ENCODE measurements at regions not wholly inside any gene's neighbourhood (a gene's known extent, or its start where the extent isn't known, plus 50 kb on each side); places are given as distances from the start of the nearest gene placed in this dataset.
"Not testable (repeated sequence)": the region's sequence is repeated elsewhere in the genome, so short reads cannot be mapped to it uniquely, and the experiment has no call there.

GRCh38 chr18:27285973-27286562 is 101.0 kb upstream of the CHST9 start:
- not testable (repeated sequence) for DNase-seq, H3K27ac Mint-ChIP-seq, H3K9me3 Mint-ChIP-seq, H3K27me3 Mint-ChIP-seq, H3K4me3 Mint-ChIP-seq, ATAC-seq, H3K4me1 Mint-ChIP-seq

DNA sequence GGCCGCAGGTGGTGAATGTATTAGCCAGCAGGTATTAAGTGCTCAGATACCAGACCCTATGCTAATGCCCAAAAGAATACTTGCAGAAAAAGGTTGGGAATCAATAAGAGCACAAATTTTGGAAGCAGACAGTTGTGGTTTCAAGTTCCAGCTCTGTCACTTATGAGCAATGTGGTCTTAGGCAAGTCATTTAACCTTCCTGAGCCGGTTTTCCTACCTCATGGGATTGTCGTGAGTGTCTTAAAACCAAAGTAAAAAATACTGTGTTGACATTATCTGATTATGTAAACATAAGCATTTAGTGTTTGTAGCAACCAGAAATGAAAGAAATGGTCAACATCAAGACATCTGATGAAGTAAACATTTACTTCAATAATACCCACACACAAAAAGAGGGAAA is 93.0 kb upstream of the CHST9 start:
- Mint-ChIP-seq H3K9me3 (peaks cover 20 to 23% of the 10 kb centered on the region in 2 donors), H3K4me3 (no peak overlapping the region), H3K4me1 (no peaks in the 10 kb centered on the region), H3K27ac (no peak overlapping the region), H3K27me3 (no peaks in the 10 kb centered on the region)
- no peak for ATAC-seq
- no peak for DNase-seq

GRCh38 chr18:27277554-27277953 is 92.4 kb upstream of the CHST9 start:
- Mint-ChIP-seq H3K4me3 (no peak overlapping the region), H3K9me3 (peaks cover 20 to 23% of the 10 kb centered on the region in 2 donors), H3K27ac (no peak overlapping the region), H3K4me1 (no peaks in the 10 kb centered on the region), H3K27me3 (no peaks in the 10 kb centered on the region)
- DNase-seq (no peak), ATAC-seq (no peak)

GRCh38 chr18:27276886-27277285 is 91.8 kb upstream of the CHST9 start:
- DNase-seq (no peak), ATAC-seq (no peak)
- Mint-ChIP-seq H3K27ac (no peak overlapping the region), H3K4me1 (no peaks in the 10 kb centered on the region), H3K4me3 (no peak overlapping the region), H3K9me3 (peaks cover 20 to 23% of the 10 kb centered on the region in 2 donors), H3K27me3 (no peaks in the 10 kb centered on the region)

GRCh38 chr18:27276479-27276878 is 91.4 kb upstream of the CHST9 start:
- H3K27me3 Mint-ChIP-seq: no peaks in the 10 kb centered on the region
- DNase-seq (no peak), ATAC-seq (no peak)
- H3K27ac Mint-ChIP-seq: no peak overlapping the region
- no peaks in the 10 kb centered on the region for H3K4me1 Mint-ChIP-seq
- H3K4me3 Mint-ChIP-seq: no peak overlapping the region
- peaks cover 21 to 23% of the 10 kb centered on the region in 2 donors for H3K9me3 Mint-ChIP-seq

GRCh38 chr18:27274901-27275300 is 89.8 kb upstream of the CHST9 start:
- Mint-ChIP-seq H3K4me3 (no peak overlapping the region), H3K27me3 (no peaks in the 10 kb centered on the region), H3K9me3 (peaks cover 23 to 26% of the 10 kb centered on the region in 2 donors), H3K27ac (no peak overlapping the region), H3K4me1 (no peaks in the 10 kb centered on the region)
- no peak for DNase-seq
- no peak for ATAC-seq

DNA sequence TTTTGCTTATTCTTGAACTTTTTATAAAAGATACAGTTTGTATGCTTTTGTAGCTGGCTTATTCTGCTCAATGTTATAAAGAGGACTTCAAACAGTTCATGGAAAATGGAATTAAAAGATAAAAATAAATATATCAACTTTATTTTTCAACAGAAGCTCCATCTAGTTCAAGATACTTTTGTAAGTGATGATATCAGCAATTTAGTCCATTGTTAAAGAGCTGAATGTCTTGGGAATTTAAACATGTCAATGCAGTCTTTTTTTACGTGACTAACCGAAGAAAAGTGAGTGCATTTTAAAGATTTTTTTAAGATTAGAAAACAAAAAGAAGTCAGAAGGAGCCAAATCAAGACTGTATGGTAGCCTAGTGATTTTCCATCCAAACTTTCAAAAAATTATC is 85.4 kb upstream of the CHST9 start:
- DNase-seq: no peak
- Mint-ChIP-seq H3K27me3 (no peaks in the 10 kb centered on the region), H3K9me3 (peaks cover 7 to 19% of the 10 kb centered on the region in 2 donors), H3K27ac (no peak overlapping the region), H3K4me3 (no peak overlapping the region), H3K4me1 (no peaks in the 10 kb centered on the region)
- no peak for ATAC-seq

DNA sequence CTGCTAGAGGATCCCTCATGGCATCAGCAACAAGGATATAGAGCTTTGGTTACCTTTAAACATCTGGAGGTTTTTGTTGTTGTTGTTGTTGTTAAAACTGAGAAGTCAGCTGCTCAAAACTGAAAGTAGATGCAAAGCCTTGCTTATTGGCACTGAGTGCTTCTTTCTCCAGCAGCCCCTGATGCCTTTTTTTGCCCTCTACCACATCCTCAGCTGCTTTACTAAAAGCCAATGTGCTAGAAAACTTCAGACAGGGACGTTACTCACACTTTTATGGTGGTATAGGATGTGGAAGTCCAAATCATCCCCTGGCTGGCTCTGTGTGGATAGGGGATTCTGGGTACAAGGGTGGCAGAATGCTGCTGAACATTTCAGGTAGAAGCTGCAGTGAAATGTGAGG is 78.3 kb upstream of the CHST9 start:
- H3K4me3 Mint-ChIP-seq: no peak overlapping the region
- H3K4me1 Mint-ChIP-seq: no peaks in the 10 kb centered on the region
- no peak overlapping the region for H3K27ac Mint-ChIP-seq
- H3K27me3 Mint-ChIP-seq: no peaks in the 10 kb centered on the region
- H3K9me3 Mint-ChIP-seq: peaks cover 14 to 22% of the 10 kb centered on the region in 2 donors
- no peak for ATAC-seq
- no peak for DNase-seq

- Mint-ChIP-seq H3K4me3 (no peak overlapping the region), H3K9me3 (peaks cover 7 to 19% of the 10 kb centered on the region in 2 donors), H3K4me1 (no peaks in the 10 kb centered on the region), H3K27me3 (no peaks in the 10 kb centered on the region), H3K27ac (peak overlapping the region in 1 of 2 donors; percentile 7)
- ATAC-seq: no peak
- DNase-seq: no peak
Observed at GRCh38 chr18:27261769-27262549, 76.9 kb upstream of the CHST9 start.

DNA sequence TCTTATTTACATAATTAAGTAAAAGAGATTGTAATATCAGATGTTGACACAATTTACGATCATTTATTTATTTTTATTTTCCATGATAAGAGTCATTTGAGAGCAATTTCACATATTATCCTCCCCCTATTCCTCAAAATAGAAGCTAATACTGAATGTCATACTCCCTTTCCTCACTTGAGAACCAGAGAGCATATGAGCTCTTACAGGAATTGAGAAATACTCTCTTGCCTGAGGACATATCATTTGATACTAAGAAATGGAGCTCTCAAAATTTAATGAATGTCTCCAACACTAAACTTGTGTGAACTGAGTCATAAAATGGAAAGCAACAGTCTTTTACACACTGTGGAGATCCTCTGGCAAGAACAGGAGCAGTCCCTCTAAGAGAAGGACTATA is 68.5 kb upstream of the CHST9 start:
- peaks cover under 1 to 5% of the 10 kb centered on the region in 2 donors for H3K9me3 Mint-ChIP-seq
- H3K4me3 Mint-ChIP-seq: no peak overlapping the region
- no peak for DNase-seq
- no peak overlapping the region for H3K27ac Mint-ChIP-seq
- H3K27me3 Mint-ChIP-seq: no peaks in the 10 kb centered on the region
- H3K4me1 Mint-ChIP-seq: no peaks in the 10 kb centered on the region
- no peak for ATAC-seq

GRCh38 chr18:27250471-27250870 is 65.4 kb upstream of the CHST9 start:
- DNase-seq: no peak

GRCh38 chr18:27249933-27250332 is 64.8 kb upstream of the CHST9 start:
- no peak for ATAC-seq
- no peak for DNase-seq
- H3K27me3 Mint-ChIP-seq: no peaks in the 10 kb centered on the region
- H3K4me3 Mint-ChIP-seq: no peak overlapping the region
- H3K9me3 Mint-ChIP-seq: peaks cover 10 to 15% of the 10 kb centered on the region in 2 donors
- H3K27ac Mint-ChIP-seq: no peak overlapping the region
- H3K4me1 Mint-ChIP-seq: no peaks in the 10 kb centered on the region

More at GRCh38 chr18:27250471-27250870, 65.4 kb upstream of the CHST9 start:
- H3K27me3 Mint-ChIP-seq: no peaks in the 10 kb centered on the region
- H3K4me3 Mint-ChIP-seq: no peak overlapping the region
- H3K9me3 Mint-ChIP-seq: peaks cover 10 to 15% of the 10 kb centered on the region in 2 donors
- H3K4me1 Mint-ChIP-seq: no peaks in the 10 kb centered on the region
- ATAC-seq: no peak
- H3K27ac Mint-ChIP-seq: no peak overlapping the region

DNA sequence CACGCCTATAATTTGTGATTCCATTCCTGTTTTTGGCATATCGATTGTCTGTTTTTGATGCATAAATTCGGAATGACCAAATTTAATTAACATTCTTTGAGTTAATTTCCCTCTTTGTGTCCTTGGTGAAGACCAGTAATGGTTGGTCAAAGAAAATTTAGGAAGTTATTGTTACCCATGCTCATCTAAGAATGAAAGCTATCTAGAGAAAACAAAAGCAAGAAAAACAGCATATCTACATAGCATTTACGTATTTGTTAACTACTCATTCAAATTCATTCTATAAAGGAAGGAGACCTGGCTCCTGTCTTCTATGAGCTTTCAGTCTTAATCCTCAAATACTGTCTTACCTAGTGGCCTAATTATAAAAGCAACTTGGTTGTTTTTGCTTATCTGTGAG is 59.2 kb upstream of the CHST9 start:
- no peak for ATAC-seq
- DNase-seq: no peak
- Mint-ChIP-seq H3K4me3 (no peak overlapping the region), H3K4me1 (no peaks in the 10 kb centered on the region), H3K9me3 (peaks cover 14 to 15% of the 10 kb centered on the region in 2 donors), H3K27me3 (no peaks in the 10 kb centered on the region), H3K27ac (no peak overlapping the region)

GRCh38 chr18:27242392-27243047 is 57.4 kb upstream of the CHST9 start:
- DNase-seq: no peak
- H3K4me1 Mint-ChIP-seq: no peaks in the 10 kb centered on the region
- H3K27ac Mint-ChIP-seq: no peak overlapping the region
- no peak for ATAC-seq
- peaks cover 7 to 12% of the 10 kb centered on the region in 2 donors for H3K9me3 Mint-ChIP-seq
- no peaks in the 10 kb centered on the region for H3K27me3 Mint-ChIP-seq
- no peak overlapping the region for H3K4me3 Mint-ChIP-seq

GRCh38 chr18:27240383-27240782 is 55.3 kb upstream of the CHST9 start:
- no peaks in the 10 kb centered on the region for H3K4me1 Mint-ChIP-seq
- no peak for DNase-seq
- ATAC-seq: no peak
- no peaks in the 10 kb centered on the region for H3K27me3 Mint-ChIP-seq
- no peak overlapping the region for H3K27ac Mint-ChIP-seq
- peaks cover 0 to 8% of the 10 kb centered on the region in 2 donors for H3K9me3 Mint-ChIP-seq
- no peak overlapping the region for H3K4me3 Mint-ChIP-seq

DNA sequence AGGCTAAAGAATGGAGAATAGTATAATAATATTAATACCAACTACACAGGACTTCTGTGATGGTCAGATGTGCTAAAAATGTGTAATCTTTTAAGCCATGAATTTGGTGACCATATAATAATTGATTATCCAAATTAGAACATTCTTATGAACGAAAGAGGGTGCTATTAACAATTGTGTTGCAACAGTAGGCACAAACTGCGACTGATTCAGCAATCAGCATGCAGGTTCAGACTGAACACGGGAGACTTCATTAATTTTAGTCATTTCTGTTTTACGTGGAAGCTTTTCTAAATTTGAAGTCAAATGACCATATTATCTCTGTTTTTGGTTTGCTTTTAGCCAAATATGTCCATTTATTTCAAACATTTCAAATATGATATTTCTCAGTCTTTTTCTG is 54.6 kb upstream of the CHST9 start:
- no peak for DNase-seq
- H3K4me3 Mint-ChIP-seq: no peak overlapping the region
- H3K27me3 Mint-ChIP-seq: no peaks in the 10 kb centered on the region
- no peak for ATAC-seq
- peaks cover 0 to 8% of the 10 kb centered on the region in 2 donors for H3K9me3 Mint-ChIP-seq
- H3K27ac Mint-ChIP-seq: no peak overlapping the region
- H3K4me1 Mint-ChIP-seq: no peaks in the 10 kb centered on the region
